NCI-H774 (cell line): ENCODE measurements at regions not wholly inside any gene's neighbourhood (a gene's known extent, or its start where the extent isn't known, plus 50 kb on each side); places are given as distances from the start of the nearest gene placed in this dataset.

Source experiments
- DNase-seq: peaks from one replicate; lab custom pipeline; 2025; lab: John Stamatoyannopoulos, UW

- no peak for DNase-seq
These were observed 390.3 kb upstream of the MEF2C start for GRCh38 chr5:89273289-89273688.

GRCh38 chr5:89270901-89271300 is 387.9 kb upstream of the MEF2C start:
- no peak for DNase-seq

- no peak for DNase-seq
These were observed 386.7 kb upstream of the MEF2C start for GRCh38 chr5:89269721-89270120.

DNA sequence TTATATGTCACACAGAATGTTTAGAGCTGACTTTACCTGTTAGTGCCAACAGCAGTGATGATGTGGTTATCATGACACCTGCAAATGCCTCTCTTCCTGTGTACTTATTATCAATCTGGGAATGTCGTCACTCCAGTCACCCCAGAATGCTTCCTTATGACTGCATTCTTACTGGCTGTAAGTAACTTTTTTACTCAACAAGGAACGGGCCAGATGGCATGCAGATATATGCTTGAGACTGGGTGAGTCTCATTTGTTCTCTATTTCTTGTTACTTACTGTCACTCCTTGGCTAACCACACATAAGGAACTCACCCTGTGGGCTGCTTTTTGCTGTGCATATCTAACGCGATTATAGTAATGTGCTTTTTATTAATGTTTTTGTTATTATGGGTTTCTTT is 385.5 kb upstream of the MEF2C start:
- no peak for DNase-seq

DNA sequence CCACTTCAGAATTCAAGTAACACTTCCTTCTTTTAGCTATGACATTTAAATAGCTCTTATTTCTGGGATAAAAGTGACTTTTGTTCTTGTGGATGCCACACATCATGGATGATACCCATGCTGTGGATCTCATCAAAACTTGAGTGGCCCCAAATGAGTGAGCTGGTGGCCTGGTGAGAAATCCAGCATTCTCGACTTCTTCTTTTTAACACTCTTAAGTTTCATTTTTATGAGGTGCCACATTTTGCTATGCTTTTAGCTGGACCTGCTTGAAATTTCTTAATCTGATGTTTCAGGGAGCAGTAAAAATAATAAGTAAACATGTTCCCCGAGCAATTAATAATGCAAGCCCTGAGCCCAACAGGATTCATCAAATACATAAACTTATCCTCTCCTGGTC is 384.8 kb upstream of the MEF2C start:
- no peak for DNase-seq

DNA sequence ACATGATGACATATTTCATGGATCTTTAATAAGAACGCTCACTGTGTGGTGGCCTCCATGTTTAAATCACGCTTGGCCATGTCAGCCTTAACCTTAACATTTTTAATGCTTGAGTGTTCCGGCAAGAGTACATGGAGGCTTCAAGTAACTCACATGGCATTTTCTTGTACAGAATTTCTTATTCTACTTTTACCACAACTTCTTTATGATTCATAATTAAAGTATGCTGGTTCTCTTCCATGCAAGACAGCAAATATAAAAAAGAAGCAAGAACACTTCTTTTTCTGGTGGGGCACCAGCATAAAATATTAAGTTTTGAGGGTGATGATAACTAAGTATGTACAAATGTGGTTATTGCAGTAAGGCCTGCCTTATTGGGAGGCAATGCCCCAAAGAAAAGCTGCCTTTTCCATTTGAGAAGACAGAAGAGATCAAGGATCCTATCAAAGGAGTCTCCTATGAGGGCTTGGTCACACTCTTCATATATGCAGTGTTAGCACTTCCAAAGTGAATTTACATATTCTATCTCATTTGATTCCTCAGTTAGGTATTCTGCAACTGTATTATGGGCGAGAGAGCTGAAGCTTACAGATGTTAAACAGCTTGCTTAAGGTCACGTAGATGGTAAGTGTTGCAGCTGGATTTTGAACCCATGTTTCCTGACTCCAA is 382.7 kb upstream of the MEF2C start:
- DNase-seq, result no peak

DNA sequence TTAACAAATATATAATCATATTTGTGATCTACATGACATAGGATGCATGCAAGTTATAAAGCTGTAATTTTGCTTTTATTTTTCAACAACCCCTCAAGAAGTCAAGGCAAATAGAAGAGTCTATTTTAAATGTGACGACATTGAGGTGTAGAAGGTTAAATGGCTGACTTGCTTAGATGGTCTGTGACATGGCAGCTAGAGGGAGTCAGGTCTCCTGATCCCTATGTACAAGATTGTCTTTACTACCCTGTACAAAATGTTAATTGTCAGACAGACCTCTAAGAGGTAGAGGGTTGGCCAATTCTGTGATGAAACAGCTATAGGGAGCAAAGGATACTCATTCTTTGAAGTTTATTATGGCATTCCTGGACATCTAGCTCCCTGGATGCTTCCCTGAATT is 380.9 kb upstream of the MEF2C start:
- no peak for DNase-seq

GRCh38 chr5:89262030-89262429 is 379.0 kb upstream of the MEF2C start:
- DNase-seq, result no peak

- no peak for DNase-seq
These were observed 377.3 kb upstream of the MEF2C start for GRCh38 chr5:89260254-89260653.

GRCh38 chr5:89255845-89256463 is 373.0 kb upstream of the MEF2C start:
- no peak for DNase-seq

DNA sequence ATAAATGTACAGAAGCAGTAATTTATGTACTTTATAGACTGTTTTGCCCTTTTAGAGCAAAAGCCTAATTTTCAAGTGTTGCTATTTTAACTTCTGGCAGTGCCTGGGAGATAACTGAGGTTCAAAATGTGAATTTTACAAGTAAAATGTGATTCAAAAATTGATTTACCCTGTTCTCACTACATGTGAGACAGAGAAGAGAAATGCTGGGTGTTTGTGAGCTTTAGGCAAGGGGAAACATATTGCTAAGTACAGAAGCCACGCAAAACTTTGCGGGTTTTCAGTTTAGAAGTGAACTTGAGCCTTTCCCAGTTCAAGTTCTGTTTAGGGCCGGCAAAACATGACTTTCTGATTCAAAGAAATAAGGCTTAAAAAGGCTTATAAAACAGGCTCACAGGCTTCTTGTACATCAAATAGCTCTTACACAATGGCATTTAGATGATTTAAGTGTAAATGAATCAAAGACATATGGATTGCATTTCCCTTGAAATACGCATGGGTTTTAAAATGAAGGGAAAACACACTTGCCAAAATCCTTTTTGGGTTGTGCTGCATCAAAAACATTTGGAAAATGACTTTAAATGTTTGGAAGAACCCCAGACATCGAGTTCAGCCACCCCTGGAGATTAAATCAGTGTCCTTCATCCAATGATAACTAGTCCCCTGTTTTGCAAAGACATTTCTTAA is 370.8 kb upstream of the MEF2C start:
- no peak for DNase-seq

GRCh38 chr5:89246864-89247263 is 363.9 kb upstream of the MEF2C start:
- no peak for DNase-seq

DNA sequence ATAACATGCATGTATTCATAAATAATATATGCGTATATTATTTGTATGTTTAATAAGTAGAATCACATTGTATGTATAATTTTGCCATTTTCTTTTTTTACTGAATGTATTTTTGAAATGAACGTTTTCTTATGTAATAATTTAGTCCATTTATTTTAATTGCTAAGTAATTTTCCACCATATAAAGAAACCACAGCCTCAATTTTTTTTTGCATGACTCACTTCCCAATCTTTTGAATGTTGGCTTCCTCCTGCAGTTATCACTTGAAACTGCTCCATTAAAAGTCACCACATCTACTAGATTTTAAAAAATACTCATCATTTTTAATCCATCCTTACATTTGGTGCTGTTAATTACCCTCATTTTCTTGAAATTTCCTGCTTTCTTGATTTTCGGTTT is 363.3 kb upstream of the MEF2C start:
- no peak for DNase-seq

- no peak for DNase-seq
These were observed 360.6 kb upstream of the MEF2C start for GRCh38 chr5:89243611-89244010.

GRCh38 chr5:89241186-89241585 is 358.2 kb upstream of the MEF2C start:
- no peak for DNase-seq

DNA sequence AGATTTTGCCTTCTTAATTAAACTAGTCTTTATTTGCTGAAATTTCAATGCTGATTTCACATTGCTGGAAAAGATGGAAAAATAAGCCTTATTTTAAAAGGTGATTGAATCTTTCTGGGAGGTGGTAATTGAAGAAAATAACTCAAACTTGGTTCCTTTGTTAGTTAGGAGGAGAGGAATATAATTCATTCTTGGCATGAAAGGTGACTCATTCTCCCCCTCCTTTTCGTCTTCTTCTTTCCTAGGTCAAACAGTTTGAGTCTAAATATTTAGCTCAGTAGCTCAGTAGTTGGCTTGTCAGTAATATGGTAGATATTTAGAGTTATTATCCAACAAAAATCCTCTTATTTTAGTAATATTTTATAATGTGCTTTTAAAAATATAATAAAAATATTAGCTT is 353.9 kb upstream of the MEF2C start:
- no peak for DNase-seq

- DNase-seq, result no peak
These were observed 350.5 kb upstream of the MEF2C start for GRCh38 chr5:89233462-89233861.

DNA sequence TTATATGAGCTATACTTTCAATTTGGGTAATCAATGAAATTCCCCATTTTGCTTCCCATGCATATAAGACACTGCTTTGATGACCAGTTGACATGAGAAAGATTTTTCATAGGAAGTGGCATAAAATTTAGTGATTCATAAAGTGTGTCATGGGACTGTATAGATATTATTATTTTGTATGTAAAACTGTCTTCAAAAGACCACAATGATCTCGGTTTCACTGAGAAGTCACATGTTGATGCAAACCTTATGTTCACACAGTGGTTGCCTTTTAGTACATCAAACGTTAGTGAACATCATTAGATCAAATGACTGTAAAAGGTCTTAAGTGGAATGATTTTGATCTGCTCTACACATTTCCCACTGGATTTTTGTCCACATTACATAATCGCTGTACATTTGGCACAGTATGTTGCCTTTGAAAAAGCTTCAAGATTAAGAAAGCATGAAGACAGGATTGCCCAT is 349.2 kb upstream of the MEF2C start:
- DNase-seq, result no peak

GRCh38 chr5:89230178-89230577 is 347.2 kb upstream of the MEF2C start:
- no peak for DNase-seq

- DNase-seq, result no peak
These were observed 346.5 kb upstream of the MEF2C start for GRCh38 chr5:89229331-89230070.

- DNase-seq, result no peak
These were observed 345.4 kb upstream of the MEF2C start for GRCh38 chr5:89228355-89228754.

DNA sequence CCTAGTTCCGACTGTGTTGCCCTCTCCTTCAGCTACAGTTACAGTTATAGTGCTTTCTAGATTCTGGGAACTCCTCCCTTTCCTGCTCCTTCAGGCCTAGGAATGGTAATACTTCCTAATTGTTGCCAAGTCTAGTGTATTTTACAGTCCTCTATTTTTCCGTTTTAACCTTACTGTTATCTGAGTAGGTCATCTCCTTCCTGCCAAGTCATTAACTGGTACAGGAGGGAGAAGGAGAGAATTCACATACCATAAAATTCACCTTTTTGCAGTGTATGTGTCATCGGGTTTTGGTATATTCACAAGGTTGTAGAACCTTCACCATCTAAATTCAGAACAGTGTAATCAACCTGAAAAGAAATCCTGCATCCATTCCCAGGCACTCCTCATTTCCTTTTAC is 335.4 kb upstream of the MEF2C start:
- DNase-seq, result no peak

GRCh38 chr5:89216606-89217005 is 333.6 kb upstream of the MEF2C start:
- no peak for DNase-seq
